Right atrium auricular region (tissue), 2 donors: ENCODE measurements at regions not wholly inside any gene's neighbourhood (a gene's known extent, or its start where the extent isn't known, plus 50 kb on each side); places are given as distances from the start of the nearest gene placed in this dataset.

ENCODE experiments used
- DNase-seq: peaks from one replicate; pipeline ENCODE4 v3.0.0-alpha.2; 2019; ENCODE audit warnings: low spot score
- H3K27ac ChIP-seq, 2 donors: fragments of 200-600 bp; sonication (generic); 1 replicate in 1 of 2; 2 replicates in 1 of 2; pipeline ENCODE4 v1.5.1; 2016 to 2019
- H3K27me3 ChIP-seq, 2 donors: fragments of 200-600 bp; sonication (generic); one replicate each; pipeline versions ENCODE4 v1.5.1 to v1.6.0; 2017 to 2019
- H3K36me3 ChIP-seq: fragments of 200-600 bp; sonication (generic); one replicate; pipeline ENCODE4 v1.5.1; 2016
- H3K4me1 ChIP-seq, 2 donors: fragments of 200-600 bp; sonication (generic); one replicate each; pipeline versions ENCODE4 v1.5.1 to v1.6.0; 2017 to 2019
- H3K4me3 ChIP-seq, 2 donors: fragments of 200-600 bp; sonication (generic); 1 replicate in 1 of 2; 2 replicates in 1 of 2; pipeline ENCODE4 v1.5.1; 2017 to 2019; ENCODE audit warnings: mild to moderate bottlenecking in 1 of 2, moderate library complexity in 1 of 2
- H3K9me3 ChIP-seq, 2 donors: fragments of 200-600 bp; sonication (generic); one replicate each; pipeline ENCODE4 v1.5.1; 2019
- TF ChIP-seq, protein P1 (sequence below), 2 donors: fragments of 200-600 bp; sonication (generic); IDR thresholded peaks; one replicate each; pipeline ENCODE4 v1.5.1; 2019; ENCODE audit warnings: antibody characterized with exemption in 2 of 2

DNA sequence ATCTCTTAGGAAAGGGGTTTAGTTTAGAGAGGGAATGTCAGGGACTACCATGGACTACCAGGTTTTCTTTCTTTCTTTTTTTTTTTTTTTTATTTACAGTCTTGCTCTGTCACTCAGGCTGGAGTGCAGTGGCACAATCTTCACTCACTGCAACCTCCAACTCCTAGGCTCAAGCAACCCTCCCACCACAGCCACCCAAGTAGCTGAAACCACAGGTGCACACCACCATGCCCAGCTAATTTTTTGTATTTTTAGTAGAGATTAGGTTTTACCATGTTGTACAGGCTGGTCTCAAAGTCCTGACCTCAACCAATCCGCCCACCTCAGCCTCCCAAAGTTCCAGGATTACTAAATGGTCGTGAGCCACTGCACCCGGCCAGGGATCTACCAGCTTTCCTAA is 572.7 kb downstream of the CAAP1 start:
- no peak overlapping the region for H3K4me3 ChIP-seq
- DNase-seq: no peak
- no peak overlapping the region for H3K27ac ChIP-seq
- no peaks in the 10 kb centered on the region for H3K27me3 ChIP-seq
- no peaks in the 10 kb centered on the region for H3K9me3 ChIP-seq
- TF ChIP-seq, protein P1, sequence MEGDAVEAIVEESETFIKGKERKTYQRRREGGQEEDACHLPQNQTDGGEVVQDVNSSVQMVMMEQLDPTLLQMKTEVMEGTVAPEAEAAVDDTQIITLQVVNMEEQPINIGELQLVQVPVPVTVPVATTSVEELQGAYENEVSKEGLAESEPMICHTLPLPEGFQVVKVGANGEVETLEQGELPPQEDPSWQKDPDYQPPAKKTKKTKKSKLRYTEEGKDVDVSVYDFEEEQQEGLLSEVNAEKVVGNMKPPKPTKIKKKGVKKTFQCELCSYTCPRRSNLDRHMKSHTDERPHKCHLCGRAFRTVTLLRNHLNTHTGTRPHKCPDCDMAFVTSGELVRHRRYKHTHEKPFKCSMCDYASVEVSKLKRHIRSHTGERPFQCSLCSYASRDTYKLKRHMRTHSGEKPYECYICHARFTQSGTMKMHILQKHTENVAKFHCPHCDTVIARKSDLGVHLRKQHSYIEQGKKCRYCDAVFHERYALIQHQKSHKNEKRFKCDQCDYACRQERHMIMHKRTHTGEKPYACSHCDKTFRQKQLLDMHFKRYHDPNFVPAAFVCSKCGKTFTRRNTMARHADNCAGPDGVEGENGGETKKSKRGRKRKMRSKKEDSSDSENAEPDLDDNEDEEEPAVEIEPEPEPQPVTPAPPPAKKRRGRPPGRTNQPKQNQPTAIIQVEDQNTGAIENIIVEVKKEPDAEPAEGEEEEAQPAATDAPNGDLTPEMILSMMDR (IDR thresholded peaks at IDR 0.05): no peak
- no peaks in the 10 kb centered on the region for H3K36me3 ChIP-seq
- H3K4me1 ChIP-seq: no peaks in the 10 kb centered on the region

DNA sequence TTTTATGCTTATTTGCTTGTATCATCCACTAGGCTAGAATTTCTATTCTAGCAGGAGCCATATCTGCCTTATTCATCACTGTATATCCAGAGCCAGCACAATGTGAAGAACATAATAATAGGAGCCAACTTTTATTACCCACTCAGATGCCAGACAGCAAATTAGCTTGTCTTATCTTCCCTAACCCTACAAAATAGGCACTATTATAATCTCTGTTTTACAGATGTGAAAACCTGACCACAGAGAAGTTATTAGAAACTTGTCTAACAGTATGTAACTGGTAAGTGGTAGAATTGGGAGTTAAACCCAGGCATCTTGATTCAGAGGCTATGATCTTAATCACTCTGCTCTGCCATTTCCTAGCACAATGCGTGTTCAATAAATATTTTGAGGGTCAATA is 579.5 kb downstream of the CAAP1 start:
- no peak overlapping the region for H3K27ac ChIP-seq
- no peaks in the 10 kb centered on the region for H3K4me1 ChIP-seq
- no peaks in the 10 kb centered on the region for H3K9me3 ChIP-seq
- H3K4me3 ChIP-seq: no peak overlapping the region
- no peaks in the 10 kb centered on the region for H3K27me3 ChIP-seq
- DNase-seq: no peak
- TF ChIP-seq, protein P1 (IDR thresholded peaks at IDR 0.05): no peak
- H3K36me3 ChIP-seq: no peaks in the 10 kb centered on the region

DNA sequence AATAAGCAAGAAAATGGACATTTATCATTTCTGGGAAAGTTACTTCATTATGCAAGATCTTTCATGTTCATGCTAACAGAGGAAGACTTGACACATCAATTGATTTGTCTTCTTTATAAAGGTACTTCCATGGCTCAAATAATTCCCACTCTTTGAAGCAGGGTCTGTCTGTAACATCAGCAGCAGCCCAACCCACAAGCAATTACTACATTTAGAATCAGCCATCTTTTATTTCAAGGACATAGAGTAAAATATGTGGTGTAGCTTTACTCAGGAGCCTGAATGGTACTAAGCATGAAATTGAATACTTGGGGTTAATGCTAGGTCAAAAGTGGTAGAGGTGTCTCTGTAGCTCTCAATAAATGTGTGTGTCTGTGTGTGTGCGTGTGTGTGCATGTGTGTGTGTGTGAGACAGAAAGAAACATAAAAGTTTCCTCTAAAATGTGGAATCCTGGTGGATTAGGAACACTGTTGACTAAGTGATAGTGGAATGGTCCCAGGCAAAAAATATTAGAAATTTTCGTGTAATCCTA is 581.1 kb downstream of the CAAP1 start:
- Histone ChIP-seq H3K27ac (no peak overlapping the region), H3K4me1 (no peaks in the 10 kb centered on the region), H3K4me3 (no peak overlapping the region), H3K9me3 (no peaks in the 10 kb centered on the region), H3K27me3 (no peaks in the 10 kb centered on the region), H3K36me3 (no peaks in the 10 kb centered on the region)
- DNase-seq: no peak
- TF ChIP-seq, protein P1 (IDR thresholded peaks at IDR 0.05): no peak

DNA sequence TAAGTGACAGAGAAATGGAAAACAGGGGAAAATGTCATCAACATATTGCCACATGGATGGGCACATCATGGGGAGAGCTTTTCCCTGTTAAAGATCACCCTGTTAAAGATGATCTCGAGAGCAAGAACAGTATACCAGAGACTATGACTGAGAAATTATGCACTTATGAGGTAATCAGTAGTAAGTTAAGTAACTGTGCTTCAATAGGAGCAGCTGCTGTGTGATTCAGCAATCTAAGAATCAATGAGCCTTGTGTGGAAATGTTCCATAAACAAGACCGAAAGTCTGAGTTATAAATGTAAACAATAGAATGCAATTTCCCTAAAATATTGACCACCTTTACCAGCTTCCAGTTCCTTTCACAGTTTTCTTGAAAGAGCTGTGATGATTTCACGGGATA is 582.3 kb downstream of the CAAP1 start:
- no peaks in the 10 kb centered on the region for H3K4me1 ChIP-seq
- no peak overlapping the region for H3K27ac ChIP-seq
- H3K4me3 ChIP-seq: no peak overlapping the region
- no peaks in the 10 kb centered on the region for H3K36me3 ChIP-seq
- no peak for DNase-seq
- TF ChIP-seq, protein P1 (IDR thresholded peaks at IDR 0.05): no peak
- H3K9me3 ChIP-seq: no peaks in the 10 kb centered on the region
- no peaks in the 10 kb centered on the region for H3K27me3 ChIP-seq

DNA sequence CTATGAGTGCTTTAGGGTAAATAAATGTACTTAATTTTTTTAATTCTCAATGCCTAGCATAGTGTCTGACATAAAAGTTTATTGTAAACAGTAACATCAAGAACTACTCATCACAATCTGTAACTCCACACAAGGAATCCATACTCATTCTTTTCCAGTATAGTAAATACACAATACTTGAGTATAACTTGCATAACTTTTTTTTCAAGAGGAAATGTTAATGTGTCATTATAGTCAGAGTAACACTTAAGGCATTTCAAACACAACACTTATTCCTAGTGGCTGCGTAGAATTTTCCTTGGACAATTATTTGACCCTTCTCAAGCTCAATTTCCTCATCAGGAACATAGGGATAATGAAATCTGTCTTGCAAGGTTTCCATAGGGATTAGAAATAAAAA is 584.3 kb downstream of the CAAP1 start:
- no peaks in the 10 kb centered on the region for H3K27me3 ChIP-seq
- no peaks in the 10 kb centered on the region for H3K9me3 ChIP-seq
- H3K36me3 ChIP-seq: no peaks in the 10 kb centered on the region
- no peak overlapping the region for H3K4me3 ChIP-seq
- no peaks in the 10 kb centered on the region for H3K4me1 ChIP-seq
- no peak overlapping the region for H3K27ac ChIP-seq
- DNase-seq: no peak
- TF ChIP-seq, protein P1 (IDR thresholded peaks at IDR 0.05): no peak

DNA sequence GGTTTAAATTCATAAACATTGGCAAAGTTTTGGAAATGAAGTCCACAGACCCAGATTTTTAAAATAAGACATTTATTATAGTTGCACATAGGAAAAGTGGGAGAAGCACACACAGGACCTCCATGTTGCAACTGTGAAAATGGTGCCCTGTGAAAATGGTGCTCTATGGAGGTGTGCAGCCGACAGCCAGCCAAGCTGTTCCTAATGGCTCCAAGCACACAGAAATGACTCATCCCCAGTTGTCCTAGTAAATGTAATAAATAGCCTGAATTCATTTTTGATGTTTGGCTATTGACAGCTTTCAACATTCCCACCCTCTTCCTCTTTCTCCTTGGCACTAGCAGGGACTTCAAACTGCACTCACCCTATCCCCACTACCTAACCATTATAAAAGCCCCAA is 590.9 kb downstream of the CAAP1 start:
- H3K4me1 ChIP-seq: no peaks in the 10 kb centered on the region
- H3K36me3 ChIP-seq: no peaks in the 10 kb centered on the region
- no peak overlapping the region for H3K4me3 ChIP-seq
- peaks cover 0 to 2% of the 10 kb centered on the region in 2 donors for H3K9me3 ChIP-seq
- TF ChIP-seq, protein P1 (IDR thresholded peaks at IDR 0.05): no peak
- no peak overlapping the region for H3K27ac ChIP-seq
- no peak for DNase-seq
- H3K27me3 ChIP-seq: no peaks in the 10 kb centered on the region
